GM12864 (cell line): ENCODE measurements at regions not wholly inside any gene's neighbourhood (a gene's known extent, or its start where the extent isn't known, plus 50 kb on each side); places are given as distances from the start of the nearest gene placed in this dataset.

ENCODE experiments used
- DNase-seq: peaks from one replicate; pipeline ENCODE4 v3.0.0-alpha.2; 2011; ENCODE audit warnings: low read depth
- H3K4me3 ChIP-seq: 2 replicates; pipeline ENCODE4 v1.5.1; 2011; ENCODE audit warnings: mild to moderate bottlenecking, low read depth, low read length, control low read depth
- CTCF ChIP-seq: IDR thresholded peaks from 2 replicates; pipeline ENCODE4 v1.5.1; 2011; ENCODE audit warnings: low read depth, mild to moderate bottlenecking, moderate library complexity, low read length, control low read depth, inconsistent platforms; ENCODE audit errors: missing control alignments

GRCh38 chr10:21166557-21167287 lies 269.6 kb upstream of the NEBL start:
- no peak for TF ChIP-seq CTCF
- H3K4me3 ChIP-seq: no peak overlapping the region
- DNase-seq: no peak

GRCh38 chr10:21165489-21165888 lies 268.4 kb upstream of the NEBL start:
- TF ChIP-seq CTCF: no peak
- no peak overlapping the region for H3K4me3 ChIP-seq
- DNase-seq: no peak

- DNase-seq: no peak
- H3K4me3 ChIP-seq: no peak overlapping the region
- no peak for TF ChIP-seq CTCF
Measured at GRCh38 chr10:21164687-21165086, 267.6 kb upstream of the NEBL start.

- no peak overlapping the region for H3K4me3 ChIP-seq
- TF ChIP-seq CTCF: no peak
Measured at GRCh38 chr10:21162948-21163347, 265.8 kb upstream of the NEBL start.

GRCh38 chr10:21161647-21162046 lies 264.5 kb upstream of the NEBL start:
- no peak overlapping the region for H3K4me3 ChIP-seq
- DNase-seq: no peak
- no peak for TF ChIP-seq CTCF

More at GRCh38 chr10:21162948-21163347, 265.8 kb upstream of the NEBL start:
- no peak for DNase-seq

- no peak for DNase-seq
- TF ChIP-seq CTCF: no peak
- no peak overlapping the region for H3K4me3 ChIP-seq
Measured at GRCh38 chr10:21161090-21161625, 264.0 kb upstream of the NEBL start.

GRCh38 chr10:21160116-21160515 lies 263.0 kb upstream of the NEBL start:
- no peak for TF ChIP-seq CTCF
- DNase-seq: no peak
- no peak overlapping the region for H3K4me3 ChIP-seq
